Thyroid gland (tissue), 4 donors: ENCODE measurements at regions not wholly inside any gene's neighbourhood (a gene's known extent, or its start where the extent isn't known, plus 50 kb on each side); places are given as distances from the start of the nearest gene placed in this dataset.
A peak's percentile ranks its signal among the peaks of the same experiment; 100 is the strongest.

Source experiments
- DNase-seq, 2 donors: peaks; one replicate each; pipeline ENCODE4 v3.0.0-alpha.2; 2019
- H3K27ac ChIP-seq, 3 donors: fragments of 200-600 bp; sonication (generic); 1 replicate in 2 of 3; 2 replicates in 1 of 3; pipeline ENCODE4 v1.5.1; 2016 to 2019; ENCODE audit warnings: mild to moderate bottlenecking in 1 of 3, moderate library complexity in 1 of 3
- H3K27me3 ChIP-seq: fragments of 200-600 bp; sonication (generic); one replicate; pipeline ENCODE4 v1.5.1; 2019
- H3K36me3 ChIP-seq, 2 donors: fragments of 200-600 bp; sonication (generic); one replicate each; pipeline ENCODE4 v1.5.1; 2016 to 2019
- H3K4me1 ChIP-seq, 2 donors: fragments of 200-600 bp; sonication (generic); one replicate each; pipeline ENCODE4 v1.5.1; 2017 to 2019
- H3K4me3 ChIP-seq, 3 donors: fragments of 200-600 bp; sonication (generic); replicated peaks in 1 of 3; 1 replicate in 2 of 3; 2 replicates in 1 of 3; pipeline ENCODE4 v1.5.1; 2016; ENCODE audit warnings: mild to moderate bottlenecking in 1 of 3
- H3K9me3 ChIP-seq: fragments of 200-600 bp; sonication (generic); one replicate; pipeline ENCODE4 v1.5.1; 2017
- CTCF ChIP-seq, 6 experiments: fragments of 200-600 bp in 3 of 6; fragments of 450-650 bp in 3 of 6; sonication (generic) in 3 of 6; IDR thresholded peaks; one replicate each; pipeline ENCODE4 v1.5.1; 2016 to 2019; ENCODE audit warnings: antibody characterized with exemption in 6 of 6, mild to moderate bottlenecking in 2 of 6, inconsistent platforms in 1 of 6, moderate library complexity in 1 of 6
- POLR2A ChIP-seq, 2 donors: fragments of 450-650 bp; IDR thresholded peaks; one replicate each; pipeline ENCODE4 v1.6.1; 2017; ENCODE audit warnings: antibody characterized with exemption in 2 of 2, mild to moderate bottlenecking in 2 of 2, moderate library complexity in 1 of 2
- WGBS, 2 donors: methylation state at CpG; one replicate each; pipeline ENCODE4 v1.1.5; 2017; 5-methylcytosine and 5-hydroxymethylcytosine counted together
- intact Hi-C: fragments of 100-400 bp; cut with DNase I; formaldehyde crosslinking; loops from one replicate; pipeline ENCODE4 v1.15.1; 2023

- Histone ChIP-seq H3K4me3 (no peak overlapping the region), H3K27ac (no peak overlapping the region), H3K4me1 (peaks cover 0 to 18% of the 10 kb centered on the region in 2 donors), H3K9me3 (no peaks in the 10 kb centered on the region), H3K36me3 (no peaks in the 10 kb centered on the region), H3K27me3 (no peaks in the 10 kb centered on the region)
- DNase-seq: no peak
- intact Hi-C loops: no loop called here
- 94 to 95% methylated on average over 4 of the region's 4 CpGs for WGBS, 2 donors
- TF ChIP-seq CTCF (IDR thresholded peaks at IDR 0.05) (no peak), POLR2A (IDR thresholded peaks at IDR 0.05) (no peak)
These were observed 174.6 kb downstream of the ABCA8 start for GRCh38 chr17:68780596-68780995.

GRCh38 chr17:68778726-68779125 lies 176.5 kb downstream of the ABCA8 start:
- no peaks in the 10 kb centered on the region for H3K27me3 ChIP-seq
- intact Hi-C loops: loop anchor here (5.0 kb wide), 2 partner anchors 194 to 459 kb away; no protein-coding TSS in a partner anchor
- H3K36me3 ChIP-seq: no peaks in the 10 kb centered on the region
- H3K27ac ChIP-seq: no peak overlapping the region
- TF ChIP-seq POLR2A (IDR thresholded peaks at IDR 0.05): no peak
- TF ChIP-seq CTCF (IDR thresholded peaks at IDR 0.05): no peak
- H3K9me3 ChIP-seq: no peaks in the 10 kb centered on the region
- DNase-seq: no peak
- peaks cover 0 to 22% of the 10 kb centered on the region in 2 donors for H3K4me1 ChIP-seq
- WGBS, 2 donors: 83 to 88% methylated on average over 4 of the region's 4 CpGs
- no peak overlapping the region for H3K4me3 ChIP-seq

GRCh38 chr17:68777856-68778694 lies 176.9 kb upstream of the FAM20A start:
- no peak for TF ChIP-seq CTCF (IDR thresholded peaks at IDR 0.05)
- no peak for TF ChIP-seq POLR2A (IDR thresholded peaks at IDR 0.05)
- DNase-seq: peak; percentile 27 to 29
- Histone ChIP-seq H3K9me3 (no peaks in the 10 kb centered on the region), H3K4me3 (no peak overlapping the region), H3K4me1 (peaks cover 0 to 17% of the 10 kb centered on the region in 2 donors), H3K27ac (no peak overlapping the region), H3K36me3 (no peaks in the 10 kb centered on the region), H3K27me3 (no peaks in the 10 kb centered on the region)
- intact Hi-C loops: loop anchor here (5.0 kb wide), 2 partner anchors 194 to 459 kb away; no protein-coding TSS in a partner anchor
- 51 to 52% methylated on average over 10 of the region's 10 CpGs for WGBS, 2 donors

- DNase-seq: peak; percentile 40 to 42
- Histone ChIP-seq H3K4me1 (peaks cover 0 to 17% of the 10 kb centered on the region in 2 donors), H3K9me3 (no peaks in the 10 kb centered on the region), H3K36me3 (no peaks in the 10 kb centered on the region), H3K27ac (no peak overlapping the region), H3K27me3 (no peaks in the 10 kb centered on the region), H3K4me3 (no peak overlapping the region)
- intact Hi-C loops: loop anchor here (5.0 kb wide), 2 partner anchors 195 to 460 kb away; no protein-coding TSS in a partner anchor
- 36 to 47% methylated on average over 5 of the region's 5 CpGs for WGBS, 2 donors
- TF ChIP-seq POLR2A (IDR thresholded peaks at IDR 0.05) (no peak), CTCF (IDR thresholded peaks at IDR 0.05) (peak; percentile 37 to 77 (median 69))
These were observed 176.2 kb upstream of the FAM20A start for GRCh38 chr17:68777243-68777855.

GRCh38 chr17:68776451-68776850 lies 175.3 kb upstream of the FAM20A start:
- intact Hi-C loops: loop anchor here (5.0 kb wide), 2 partner anchors 196 to 461 kb away; no protein-coding TSS in a partner anchor

More at GRCh38 chr17:68776451-68776850, 175.3 kb upstream of the FAM20A start:
- peaks cover 0 to 17% of the 10 kb centered on the region in 2 donors for H3K4me1 ChIP-seq
- no peaks in the 10 kb centered on the region for H3K9me3 ChIP-seq
- DNase-seq: no peak
- no peak for TF ChIP-seq POLR2A (IDR thresholded peaks at IDR 0.05)
- no peak for TF ChIP-seq CTCF (IDR thresholded peaks at IDR 0.05)
- H3K27me3 ChIP-seq: no peaks in the 10 kb centered on the region
- 91 to 94% methylated on average over 3 of the region's 3 CpGs for whole genome bisulfite sequencing, 2 donors
- H3K4me3 ChIP-seq: no peak overlapping the region
- no peaks in the 10 kb centered on the region for H3K36me3 ChIP-seq
- no peak overlapping the region for H3K27ac ChIP-seq
